GM23248 (cell line): ENCODE measurements at regions not wholly inside any gene's neighbourhood (a gene's known extent, or its start where the extent isn't known, plus 50 kb on each side); places are given as distances from the start of the nearest gene placed in this dataset.

Experiments used
- EZH2 ChIP-seq: fragments of 200-600 bp; sonication (generic); IDR thresholded peaks from 2 replicates; pipeline ENCODE4 v1.6.1; 2018; ENCODE audit warnings: antibody characterized with exemption, mild to moderate bottlenecking; ENCODE audit not compliant: insufficient read depth, poor library complexity, severe bottlenecking
- EZH2phosphoT487 ChIP-seq: fragments of 200-600 bp; sonication (generic); IDR thresholded peaks from 2 replicates; pipeline ENCODE4 v1.6.1; 2018; ENCODE audit warnings: antibody characterized with exemption, moderate library complexity, mild to moderate bottlenecking, low read depth; ENCODE audit not compliant: insufficient read depth

DNA sequence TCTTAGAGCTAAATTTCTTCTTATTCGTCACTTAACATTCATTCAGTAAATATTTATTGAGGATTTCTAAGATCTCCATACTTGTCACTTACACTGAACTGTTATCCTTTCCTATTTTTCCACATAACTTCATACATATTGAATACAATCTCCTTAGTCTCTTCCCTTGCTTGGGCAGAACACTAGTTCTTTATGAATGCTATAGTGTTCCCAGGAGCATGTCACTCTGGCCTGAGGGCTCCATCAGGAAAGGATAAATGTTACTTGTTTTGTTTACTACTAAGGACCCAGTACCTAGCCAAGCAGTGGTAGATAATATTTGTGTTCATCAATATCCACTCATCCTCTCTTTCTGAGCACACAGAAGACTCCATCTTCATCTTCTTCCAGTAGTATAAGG is 544.7 kb downstream of the ZEB2 start:
- TF ChIP-seq EZH2phosphoT487 (no peak), EZH2 (no peak)
